Activated CD4-positive, alpha-beta T cell treated with anti-CD3 and anti-CD28 coated beads for 4 hours (primary cell): ENCODE measurements at regions not wholly inside any gene's neighbourhood (a gene's known extent, or its start where the extent isn't known, plus 50 kb on each side); places are given as distances from the start of the nearest gene placed in this dataset.
"Not testable (repeated sequence)": the region's sequence is repeated elsewhere in the genome, so short reads cannot be mapped to it uniquely, and the experiment has no call there.

Experiments used
- DNase-seq, 2 donors: peaks; one replicate each; pipeline ENCODE4 v3.0.0-alpha.2; 2020

GRCh38 chr14:34081576-34082136 is 130.8 kb upstream of the EGLN3 start:
- no peak for DNase-seq

GRCh38 chr14:34081101-34081575 is 130.3 kb upstream of the EGLN3 start:
- no peak for DNase-seq

GRCh38 chr14:34079643-34080042 is 128.8 kb upstream of the EGLN3 start:
- DNase-seq, result not testable (repeated sequence)

GRCh38 chr14:34078117-34078743 is 127.4 kb upstream of the EGLN3 start:
- DNase-seq, result no peak

- no peak for DNase-seq
These were observed 125.0 kb upstream of the EGLN3 start for GRCh38 chr14:34075826-34076225.

GRCh38 chr14:34075042-34075744 is 124.3 kb upstream of the EGLN3 start:
- no peak for DNase-seq

- DNase-seq, result no peak
These were observed 122.0 kb upstream of the EGLN3 start for GRCh38 chr14:34072921-34073320.

- DNase-seq, result no peak
These were observed 121.5 kb upstream of the EGLN3 start for GRCh38 chr14:34072401-34072800.

- no peak for DNase-seq
These were observed 120.1 kb upstream of the EGLN3 start for GRCh38 chr14:34070917-34071407.

- DNase-seq, result no peak
These were observed 119.1 kb upstream of the EGLN3 start for GRCh38 chr14:34069854-34070582.

- no peak for DNase-seq
These were observed 116.7 kb upstream of the EGLN3 start for GRCh38 chr14:34067587-34067986.

- DNase-seq, result no peak
These were observed 115.0 kb upstream of the EGLN3 start for GRCh38 chr14:34065690-34066391.

GRCh38 chr14:34065236-34065635 is 114.4 kb upstream of the EGLN3 start:
- DNase-seq, result no peak

- no peak for DNase-seq
These were observed 113.5 kb upstream of the EGLN3 start for GRCh38 chr14:34064349-34064748.

- DNase-seq, result no peak
These were observed 112.7 kb upstream of the EGLN3 start for GRCh38 chr14:34063470-34064164.

GRCh38 chr14:34063042-34063441 is 112.2 kb upstream of the EGLN3 start:
- DNase-seq, result no peak

- DNase-seq, result no peak
These were observed 111.6 kb upstream of the EGLN3 start for GRCh38 chr14:34062353-34062973.

GRCh38 chr14:34060651-34060999 is 109.8 kb upstream of the EGLN3 start:
- DNase-seq, result no peak

GRCh38 chr14:34059925-34060650 is 109.2 kb upstream of the EGLN3 start:
- peak; percentile 33 to 61 for DNase-seq

GRCh38 chr14:34059037-34059924 is 108.4 kb upstream of the EGLN3 start:
- DNase-seq, result no peak
